Prostate gland (tissue), 2 donors: ENCODE measurements at regions not wholly inside any gene's neighbourhood (a gene's known extent, or its start where the extent isn't known, plus 50 kb on each side); places are given as distances from the start of the nearest gene placed in this dataset.

ENCODE experiments used
- CTCF ChIP-seq, 4 experiments: fragments of 200-600 bp in 2 of 4; fragments of 450-650 bp in 2 of 4; sonication (generic) in 2 of 4; IDR thresholded peaks; 1 replicate in 3 of 4; 2 replicates in 1 of 4; pipeline ENCODE4 v1.5.1; 2016 to 2019; ENCODE audit warnings: antibody characterized with exemption in 4 of 4, mild to moderate bottlenecking in 2 of 4, moderate library complexity in 2 of 4
- POLR2AphosphoS5 ChIP-seq: sonication (generic); formaldehyde crosslinking; IDR thresholded peaks from one replicate; pipeline ENCODE4 v1.6.1; 2017; ENCODE audit warnings: antibody characterized with exemption

- TF ChIP-seq CTCF (IDR thresholded peaks at IDR 0.05) (no peak), POLR2AphosphoS5 (no peak)
Observed at GRCh38 chr13:105240371-105240770, 1295.1 kb downstream of the EFNB2 start.
